ENCODE measurements at regions not wholly inside any gene's neighbourhood (a gene's known extent, or its start where the extent isn't known, plus 50 kb on each side); places are given as distances from the start of the nearest gene placed in this dataset.

DNA sequence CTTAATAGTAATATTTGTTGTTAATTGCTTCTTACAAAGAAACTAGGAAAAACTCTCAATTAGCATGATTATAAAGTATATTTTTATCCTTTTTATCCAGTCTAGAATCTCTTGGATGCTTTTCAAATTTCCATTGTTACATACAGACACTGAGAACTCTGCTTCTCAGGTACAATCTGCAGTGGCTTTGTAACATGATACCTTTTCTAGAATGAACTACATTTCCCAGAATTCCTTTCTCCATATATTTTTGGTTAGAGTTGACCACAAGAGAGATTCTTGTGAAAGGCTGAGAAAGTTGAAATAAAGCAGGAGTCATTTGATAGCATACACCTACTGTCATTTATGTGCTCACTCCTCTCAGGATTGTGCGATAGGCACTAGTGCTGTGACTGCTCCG, 148.6 kb downstream of the SLITRK6 start:
- CTCF ChIA-PET (ENCODE audit: unreplicated experiment), result no interaction called here

DNA sequence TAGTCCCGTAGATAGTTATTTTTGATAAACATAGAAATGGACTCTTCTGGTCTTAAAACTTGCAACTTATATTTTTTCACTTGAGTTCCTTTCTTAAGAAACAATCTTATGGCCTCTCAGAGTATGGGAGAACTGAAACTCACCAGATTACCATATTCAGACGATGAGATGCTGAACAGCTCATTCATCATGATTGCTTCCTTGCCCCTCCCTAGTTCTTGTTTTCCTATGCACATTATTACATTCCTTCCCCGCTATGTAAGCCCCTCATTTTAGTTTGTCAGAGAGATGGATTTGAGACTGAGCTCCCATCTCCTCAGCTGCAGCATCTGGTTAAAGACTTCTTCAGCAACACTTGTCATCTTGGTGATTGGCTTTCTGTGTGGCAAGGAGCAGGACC, 158.5 kb downstream of the SLITRK6 start:
- Histone ChIP-seq H3K79me2 (ENCODE audit: insufficient read depth, low read depth, low read length) (no peaks in the 10 kb centered on the region), H3K27ac (ENCODE audit: low read depth, low read length, poor library complexity, severe bottlenecking) (no peak overlapping the region), H2AFZ (ENCODE audit: low read length) (no peak overlapping the region), H3K4me2 (ENCODE audit: low read length) (no peak overlapping the region), H3K9me3 (ENCODE audit: low read length) (no peaks in the 10 kb centered on the region), H3K4me3 (ENCODE audit: low read depth, low read length, poor library complexity, severe bottlenecking) (no peak overlapping the region), H3K4me1 (ENCODE audit: insufficient read depth, low read length, poor library complexity, severe bottlenecking) (no peaks in the 10 kb centered on the region), H4K20me1 (ENCODE audit: insufficient read depth, low read length) (no peaks in the 10 kb centered on the region), H3K36me3 (ENCODE audit: insufficient read depth, low read length) (no peaks in the 10 kb centered on the region), H3K9me2 (ENCODE audit: insufficient read depth, low read length) (no peaks in the 10 kb centered on the region)
- no TSS peak for BruUV-seq (replicated peaks)
- TF ChIP-seq, protein P1, sequence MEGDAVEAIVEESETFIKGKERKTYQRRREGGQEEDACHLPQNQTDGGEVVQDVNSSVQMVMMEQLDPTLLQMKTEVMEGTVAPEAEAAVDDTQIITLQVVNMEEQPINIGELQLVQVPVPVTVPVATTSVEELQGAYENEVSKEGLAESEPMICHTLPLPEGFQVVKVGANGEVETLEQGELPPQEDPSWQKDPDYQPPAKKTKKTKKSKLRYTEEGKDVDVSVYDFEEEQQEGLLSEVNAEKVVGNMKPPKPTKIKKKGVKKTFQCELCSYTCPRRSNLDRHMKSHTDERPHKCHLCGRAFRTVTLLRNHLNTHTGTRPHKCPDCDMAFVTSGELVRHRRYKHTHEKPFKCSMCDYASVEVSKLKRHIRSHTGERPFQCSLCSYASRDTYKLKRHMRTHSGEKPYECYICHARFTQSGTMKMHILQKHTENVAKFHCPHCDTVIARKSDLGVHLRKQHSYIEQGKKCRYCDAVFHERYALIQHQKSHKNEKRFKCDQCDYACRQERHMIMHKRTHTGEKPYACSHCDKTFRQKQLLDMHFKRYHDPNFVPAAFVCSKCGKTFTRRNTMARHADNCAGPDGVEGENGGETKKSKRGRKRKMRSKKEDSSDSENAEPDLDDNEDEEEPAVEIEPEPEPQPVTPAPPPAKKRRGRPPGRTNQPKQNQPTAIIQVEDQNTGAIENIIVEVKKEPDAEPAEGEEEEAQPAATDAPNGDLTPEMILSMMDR (conservative IDR thresholded peaks at IDR 0.05; ENCODE audit: low read length), result no peak
- no peak for TF ChIP-seq EZH2phosphoT487 (IDR thresholded peaks at IDR 0.05; ENCODE audit: borderline replicate concordance, low read depth, low read length)
- intact Hi-C loops (cut with micrococcal nuclease; ENCODE audit: unreplicated experiment), result no loop called here
- ChIA-PET POLR2A (no interaction called here), CTCF (ENCODE audit: unreplicated experiment) (interaction anchor here (0.6 kb wide), 1 partner anchor 10 kb away, joined by 3 read pairs; no protein-coding TSS in a partner anchor)
- DNase-seq (ENCODE audit: low spot score), result no peak

More for the DNA sequence above, 148.6 kb downstream of the SLITRK6 start:
- TF ChIP-seq, protein P1 (conservative IDR thresholded peaks at IDR 0.05; ENCODE audit: low read length), result no peak
- TF ChIP-seq EZH2phosphoT487 (IDR thresholded peaks at IDR 0.05; ENCODE audit: borderline replicate concordance, low read depth, low read length), result no peak
- no peak for DNase-seq (ENCODE audit: low spot score)
- H4K20me1 ChIP-seq (ENCODE audit: insufficient read depth, low read length), result no peaks in the 10 kb centered on the region
- H2AFZ ChIP-seq (ENCODE audit: low read length), result no peak overlapping the region
- POLR2A ChIA-PET, result interaction anchor here (0.5 to 0.8 kb wide), 2 partner anchors 206 to 835 kb away, joined by 3 read pairs; no protein-coding TSS in a partner anchor
- no peaks in the 10 kb centered on the region for H3K79me2 ChIP-seq (ENCODE audit: insufficient read depth, low read depth, low read length)
- no peak overlapping the region for H3K27ac ChIP-seq (ENCODE audit: low read depth, low read length, poor library complexity, severe bottlenecking)
- no peaks in the 10 kb centered on the region for H3K4me1 ChIP-seq (ENCODE audit: insufficient read depth, low read length, poor library complexity, severe bottlenecking)
- no peaks in the 10 kb centered on the region for H3K36me3 ChIP-seq (ENCODE audit: insufficient read depth, low read length)
- no peaks in the 10 kb centered on the region for H3K9me2 ChIP-seq (ENCODE audit: insufficient read depth, low read length)
- no peaks in the 10 kb centered on the region; the same call in 1 of the 2 replicates for H3K9me3 ChIP-seq (ENCODE audit: low read length)
- H3K4me2 ChIP-seq (ENCODE audit: low read length), result no peak overlapping the region
- no TSS peak for BruUV-seq (replicated peaks)
- intact Hi-C loops (cut with micrococcal nuclease; ENCODE audit: unreplicated experiment), result no loop called here
- H3K4me3 ChIP-seq (ENCODE audit: low read depth, low read length, poor library complexity, severe bottlenecking), result no peak overlapping the region

DNA sequence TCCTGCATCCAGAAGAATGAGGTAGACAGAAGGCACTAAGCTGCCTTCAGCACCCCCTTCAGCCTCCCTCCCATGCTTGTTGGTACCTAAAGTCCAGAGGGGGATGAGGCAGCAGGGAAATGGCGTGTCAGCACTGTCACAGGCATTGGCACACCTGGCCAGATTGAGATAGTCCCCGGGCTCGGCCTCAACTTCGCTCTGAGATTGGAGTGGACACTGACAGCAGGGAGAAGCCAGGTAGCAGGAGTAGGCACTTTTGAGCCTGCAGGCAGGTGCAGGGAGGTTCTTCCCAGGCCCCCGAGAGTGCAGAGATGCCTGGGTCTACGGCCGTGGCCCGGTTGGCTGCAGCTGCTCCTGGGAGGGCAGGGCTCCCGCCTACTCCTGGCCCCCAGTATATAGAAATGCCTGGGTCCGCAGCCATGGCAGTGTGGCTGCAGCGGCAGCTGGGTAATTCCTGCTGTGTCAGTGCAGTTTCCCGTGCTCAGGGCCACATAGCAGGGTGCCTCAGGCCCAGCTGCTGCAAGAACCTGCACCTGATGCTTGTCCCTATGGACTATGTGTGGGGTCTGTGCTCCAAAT, 160.3 kb downstream of the SLITRK6 start:
- H4K20me1 ChIP-seq (ENCODE audit: insufficient read depth, low read length), result no peaks in the 10 kb centered on the region
- no peaks in the 10 kb centered on the region for H3K9me2 ChIP-seq (ENCODE audit: insufficient read depth, low read length)
- H3K4me1 ChIP-seq (ENCODE audit: insufficient read depth, low read length, poor library complexity, severe bottlenecking), result no peaks in the 10 kb centered on the region
- H3K27ac ChIP-seq (ENCODE audit: low read depth, low read length, poor library complexity, severe bottlenecking), result no peak overlapping the region
- H2AFZ ChIP-seq (ENCODE audit: low read length), result no peak overlapping the region
- ChIA-PET CTCF (ENCODE audit: unreplicated experiment) (no interaction called here), POLR2A (no interaction called here)
- no peaks in the 10 kb centered on the region for H3K9me3 ChIP-seq (ENCODE audit: low read length)
- no peaks in the 10 kb centered on the region for H3K79me2 ChIP-seq (ENCODE audit: insufficient read depth, low read depth, low read length)
- DNase-seq (ENCODE audit: low spot score), result no peak
- BruUV-seq (replicated peaks), result no TSS peak
- no peaks in the 10 kb centered on the region for H3K36me3 ChIP-seq (ENCODE audit: insufficient read depth, low read length)
- H3K4me2 ChIP-seq (ENCODE audit: low read length), result no peak overlapping the region
- H3K4me3 ChIP-seq (ENCODE audit: low read depth, low read length, poor library complexity, severe bottlenecking), result no peak overlapping the region
- intact Hi-C loops (cut with micrococcal nuclease; ENCODE audit: unreplicated experiment), result no loop called here
- no peak for TF ChIP-seq EZH2phosphoT487 (IDR thresholded peaks at IDR 0.05; ENCODE audit: borderline replicate concordance, low read depth, low read length)
- TF ChIP-seq, protein P1 (conservative IDR thresholded peaks at IDR 0.05; ENCODE audit: low read length), result no peak
